GM06990 (cell line): ENCODE measurements at regions not wholly inside any gene's neighbourhood (a gene's known extent, or its start where the extent isn't known, plus 50 kb on each side); places are given as distances from the start of the nearest gene placed in this dataset.

Experiments used
- DNase-seq: peaks from one replicate; pipeline ENCODE4 v3.0.0-alpha.2; 2011; ENCODE audit not compliant: insufficient read length; ENCODE audit errors: extremely low read depth
- H3K27me3 ChIP-seq: replicated peaks from 2 replicates; pipeline ENCODE4 v1.6.0; 2011; ENCODE audit warnings: low read length; ENCODE audit not compliant: control insufficient read depth, insufficient read depth
- H3K36me3 ChIP-seq: 2 replicates; pipeline ENCODE4 v1.5.1; 2011; ENCODE audit warnings: low read length; ENCODE audit not compliant: control insufficient read depth, insufficient read depth
- H3K4me3 ChIP-seq: replicated peaks from 2 replicates; pipeline ENCODE4 v1.5.1; 2011; ENCODE audit warnings: low read depth, mild to moderate bottlenecking, control low read depth, low read length
- TF ChIP-seq, protein P1 (sequence below): IDR thresholded peaks from 2 replicates; pipeline ENCODE4 v1.5.1; 2011; ENCODE audit warnings: low read length, control low read depth, mild to moderate bottlenecking, inconsistent platforms; ENCODE audit not compliant: insufficient read depth, poor library complexity, severe bottlenecking

DNA sequence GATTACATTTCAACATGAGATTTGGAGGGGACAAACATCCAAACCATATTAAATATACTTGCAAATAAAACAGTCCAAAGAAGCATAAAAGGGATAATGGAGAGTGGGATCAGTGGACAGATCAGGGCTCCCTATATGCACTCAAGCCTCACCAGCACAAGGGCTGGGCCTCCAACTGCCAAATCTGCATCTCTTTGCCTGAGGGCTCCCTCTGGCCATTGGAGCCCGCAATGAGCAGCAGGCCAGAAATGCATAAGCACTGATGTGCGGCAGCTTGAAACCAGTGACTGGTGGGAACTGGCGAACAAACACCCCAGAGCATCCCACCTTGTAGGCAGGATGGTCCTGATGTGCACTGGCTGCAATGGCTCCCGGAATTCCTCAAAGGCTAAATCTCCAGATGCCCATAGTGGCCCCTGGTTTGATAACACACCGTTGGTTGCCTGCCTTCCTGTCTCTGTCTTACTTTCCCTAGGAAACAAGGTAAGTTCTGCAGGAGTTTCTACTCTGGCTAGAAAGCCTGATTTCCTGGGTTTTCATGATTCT is 55.9 kb upstream of the POMGNT2 start:
- DNase-seq = no peak

DNA sequence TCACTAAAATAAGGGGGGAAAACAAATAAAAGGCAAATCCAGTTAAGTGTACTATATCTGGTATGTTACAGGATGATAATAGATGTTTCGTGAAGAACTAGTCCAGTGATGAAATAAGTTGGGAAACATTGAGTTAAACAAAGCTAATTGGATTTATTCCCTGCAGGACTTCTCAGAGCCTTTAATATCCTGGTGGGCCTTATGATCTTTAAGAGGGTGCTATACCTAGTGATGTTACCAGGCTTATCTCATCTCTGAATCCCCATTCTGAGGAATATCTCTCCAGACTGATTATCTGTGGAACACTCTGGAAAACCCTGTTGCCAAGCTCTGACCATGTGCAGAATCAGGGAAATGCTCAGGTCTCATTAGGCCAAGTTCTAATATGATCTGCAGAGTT is 54.8 kb upstream of the POMGNT2 start:
- Histone ChIP-seq H3K36me3 (no peaks in the 10 kb centered on the region), H3K27me3 (no peaks in the 10 kb centered on the region; the same call in none of the 2 replicates), H3K4me3 (no peak overlapping the region)
- TF ChIP-seq, protein P1, sequence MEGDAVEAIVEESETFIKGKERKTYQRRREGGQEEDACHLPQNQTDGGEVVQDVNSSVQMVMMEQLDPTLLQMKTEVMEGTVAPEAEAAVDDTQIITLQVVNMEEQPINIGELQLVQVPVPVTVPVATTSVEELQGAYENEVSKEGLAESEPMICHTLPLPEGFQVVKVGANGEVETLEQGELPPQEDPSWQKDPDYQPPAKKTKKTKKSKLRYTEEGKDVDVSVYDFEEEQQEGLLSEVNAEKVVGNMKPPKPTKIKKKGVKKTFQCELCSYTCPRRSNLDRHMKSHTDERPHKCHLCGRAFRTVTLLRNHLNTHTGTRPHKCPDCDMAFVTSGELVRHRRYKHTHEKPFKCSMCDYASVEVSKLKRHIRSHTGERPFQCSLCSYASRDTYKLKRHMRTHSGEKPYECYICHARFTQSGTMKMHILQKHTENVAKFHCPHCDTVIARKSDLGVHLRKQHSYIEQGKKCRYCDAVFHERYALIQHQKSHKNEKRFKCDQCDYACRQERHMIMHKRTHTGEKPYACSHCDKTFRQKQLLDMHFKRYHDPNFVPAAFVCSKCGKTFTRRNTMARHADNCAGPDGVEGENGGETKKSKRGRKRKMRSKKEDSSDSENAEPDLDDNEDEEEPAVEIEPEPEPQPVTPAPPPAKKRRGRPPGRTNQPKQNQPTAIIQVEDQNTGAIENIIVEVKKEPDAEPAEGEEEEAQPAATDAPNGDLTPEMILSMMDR = no peak
- no peak for DNase-seq

More for the DNA sequence above, 55.9 kb upstream of the POMGNT2 start:
- H3K27me3 ChIP-seq = no peaks in the 10 kb centered on the region; the same call in none of the 2 replicates
- H3K36me3 ChIP-seq = no peaks in the 10 kb centered on the region
- TF ChIP-seq, protein P1 = no peak
- H3K4me3 ChIP-seq = no peak overlapping the region

DNA sequence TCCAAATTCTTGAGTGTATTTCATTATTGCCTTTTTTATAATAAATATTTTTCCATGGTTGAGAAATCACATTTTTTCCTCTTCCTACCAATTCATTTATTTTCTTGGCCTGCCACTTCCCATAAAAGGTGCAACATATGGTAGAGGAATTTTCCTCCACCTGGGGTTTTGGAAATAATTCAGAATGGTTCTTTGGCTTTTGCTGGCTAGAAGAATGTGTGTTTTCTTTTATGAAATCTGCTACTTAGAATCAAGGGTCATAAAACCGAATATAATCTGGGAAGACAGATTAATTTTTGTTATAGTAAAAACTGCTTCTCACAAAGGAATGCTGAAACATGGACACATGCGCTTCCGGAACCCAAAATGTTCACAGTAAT is 54.0 kb upstream of the POMGNT2 start:
- H3K27me3 ChIP-seq = no peaks in the 10 kb centered on the region; the same call in none of the 2 replicates
- TF ChIP-seq, protein P1 = no peak
- no peak for DNase-seq

DNA sequence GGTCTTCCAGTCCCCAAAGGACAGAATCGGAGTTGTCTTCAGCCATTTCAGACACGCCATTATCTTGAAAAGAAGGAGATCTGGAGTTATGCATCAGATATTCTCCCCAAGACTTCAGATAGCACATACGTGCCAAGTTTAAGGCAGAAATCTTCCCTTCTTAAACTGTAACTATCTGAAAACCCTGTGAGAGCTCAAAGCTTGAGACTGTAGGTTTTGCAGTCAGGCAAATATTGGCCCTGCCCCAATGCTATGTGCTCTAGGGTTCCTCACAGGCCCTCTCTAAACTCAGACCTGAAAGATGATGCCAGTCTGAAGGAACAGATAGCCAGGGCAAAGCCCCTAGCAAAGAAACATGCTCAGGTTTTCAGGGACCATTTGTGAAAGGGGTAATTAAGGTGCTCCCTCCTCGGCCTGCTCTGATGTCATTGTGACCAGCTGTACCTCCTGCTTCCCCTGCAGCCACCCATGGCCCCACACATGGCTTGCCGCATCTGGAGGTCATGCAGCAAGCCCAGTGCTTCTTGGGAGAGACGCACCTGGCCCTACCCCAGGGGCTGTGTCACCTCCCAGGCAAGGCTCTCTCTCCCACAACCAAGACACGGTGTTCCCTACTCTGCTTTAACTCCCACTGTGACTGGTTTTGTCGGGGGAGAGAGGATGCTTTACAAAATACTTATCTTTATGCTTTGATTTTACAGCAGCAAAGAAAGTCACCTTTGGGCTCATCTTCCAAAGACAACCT is 53.4 kb upstream of the POMGNT2 start:
- no peaks in the 10 kb centered on the region for H3K36me3 ChIP-seq
- no peaks in the 10 kb centered on the region; the same call in none of the 2 replicates for H3K27me3 ChIP-seq
- TF ChIP-seq, protein P1 = no peak
- no peak for DNase-seq
- H3K4me3 ChIP-seq = no peak overlapping the region

More for the DNA sequence above, 54.0 kb upstream of the POMGNT2 start:
- Histone ChIP-seq H3K36me3 (no peaks in the 10 kb centered on the region), H3K4me3 (no peak overlapping the region)

DNA sequence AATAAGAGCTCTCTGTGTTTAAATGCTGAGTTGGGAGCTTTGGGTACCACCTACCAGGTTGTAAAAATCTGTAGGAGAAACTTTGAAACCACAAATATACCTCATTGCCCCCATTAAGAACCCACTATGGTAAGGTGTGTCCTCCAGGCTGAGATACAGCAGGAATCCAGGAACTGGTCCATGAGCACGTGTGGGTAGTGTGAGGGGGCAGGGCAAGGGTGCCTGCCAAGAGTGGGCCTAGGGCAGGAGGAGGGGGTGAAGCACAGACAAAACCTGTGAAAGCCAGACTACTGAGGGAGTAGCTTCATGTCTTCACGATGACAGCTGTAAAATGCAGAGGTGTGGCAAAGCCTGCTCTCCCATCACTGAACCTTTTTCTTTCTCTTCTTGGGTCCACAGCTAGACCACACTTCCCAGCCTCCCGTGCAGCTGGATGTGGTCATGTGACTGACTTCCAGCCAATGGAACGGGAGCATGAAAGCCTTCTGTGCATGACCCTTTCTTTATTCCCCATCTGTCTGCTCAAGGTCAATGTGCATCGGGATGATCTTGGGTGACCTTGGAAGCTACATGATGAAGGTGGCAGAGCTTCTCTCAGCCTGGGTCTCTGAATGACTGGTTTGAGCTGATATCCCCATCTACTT is 51.1 kb upstream of the POMGNT2 start:
- Histone ChIP-seq H3K4me3 (no peak overlapping the region), H3K27me3 (no peaks in the 10 kb centered on the region; the same call in none of the 2 replicates), H3K36me3 (no peaks in the 10 kb centered on the region)
- no peak for DNase-seq
- TF ChIP-seq, protein P1 = no peak
